ENCODE measurements at regions not wholly inside any gene's neighbourhood (a gene's known extent, or its start where the extent isn't known, plus 50 kb on each side); places are given as distances from the start of the nearest gene placed in this dataset.

DNA sequence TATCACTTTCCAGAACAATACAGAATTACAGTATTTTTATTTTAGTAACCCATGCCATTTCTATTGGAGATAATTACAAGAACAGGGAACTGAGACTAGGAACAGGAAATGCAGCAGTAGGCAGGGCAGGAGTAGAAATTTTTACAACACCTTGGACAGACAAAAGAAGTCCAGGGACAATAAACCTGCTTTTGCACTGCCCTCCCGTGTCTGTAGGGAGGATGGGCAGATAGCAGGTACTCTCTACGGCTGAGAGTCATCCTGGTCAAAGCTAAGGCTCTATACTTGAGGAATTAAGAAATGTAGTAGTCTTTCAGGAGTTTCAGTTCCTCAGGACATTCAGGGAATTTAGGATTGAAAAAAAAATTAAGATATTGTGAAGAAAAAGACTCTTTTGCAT is 63.4 kb downstream of the VAX1 start:
- CTCF ChIA-PET, result no interaction called here
- Histone ChIP-seq H2AFZ (replicated peaks; ENCODE audit: low read length, poor library complexity) (no peak overlapping the region), H2AK5ac (ENCODE audit: low read depth, low read length) (no peak overlapping the region)

More for the DNA sequence above, 63.4 kb downstream of the VAX1 start:
- Histone ChIP-seq H3K36me3 (ENCODE audit: control insufficient read depth, insufficient read depth, low read length) (no peaks in the 10 kb centered on the region), H3K18ac (ENCODE audit: low read depth, low read length) (no peak overlapping the region), H3K23ac (ENCODE audit: low read depth, low read length) (no peak overlapping the region), H3K4ac (ENCODE audit: low read depth, low read length) (no peak overlapping the region), H3K14ac (replicated peaks; ENCODE audit: low read depth, low read length) (no peak overlapping the region), H3K79me1 (ENCODE audit: low read depth in 1 of 2, low read length in 2 of 2) (no peaks in the 10 kb centered on the region), H3K9me1 (ENCODE audit: insufficient read depth, low read length) (no peaks in the 10 kb centered on the region), H3K4me2 (ENCODE audit: low read depth, low read length) (no peak overlapping the region), H4K5ac (ENCODE audit: low read depth, low read length) (no peak overlapping the region), H3K27me3 (ENCODE audit: control insufficient read depth, insufficient read depth, low read length) (no peaks in the 10 kb centered on the region; the same call in 1 of the 2 replicates), H2BK5ac (ENCODE audit: low read depth, low read length, poor library complexity, severe bottlenecking) (no peak overlapping the region), H2BK20ac (ENCODE audit: low read depth, low read length) (no peak overlapping the region), H2AK9ac (replicated peaks; ENCODE audit: low read depth, low read length, poor library complexity) (no peak overlapping the region), H2BK15ac (ENCODE audit: low read depth, low read length) (no peak overlapping the region), H3K9ac (ENCODE audit: low read depth, low read length) (no peak overlapping the region), H3K56ac (ENCODE audit: extremely low read depth, insufficient read depth, low read length) (no peak overlapping the region), H4K8ac (ENCODE audit: low read depth in 2 of 2, low read length in 2 of 2) (no peak overlapping the region), H4K91ac (ENCODE audit: insufficient read depth, low read depth, low read length) (no peak overlapping the region), H3K9me3 (ENCODE audit: control insufficient read depth, insufficient read depth, low read length) (no peaks in the 10 kb centered on the region), H2BK120ac (ENCODE audit: low read depth, low read length) (no peak overlapping the region), H3K4me3 (ENCODE audit: insufficient read depth, low read depth, low read length) (no peak overlapping the region), H3K27ac (ENCODE audit: insufficient read depth, low read length) (no peak overlapping the region), H3K4me1 (ENCODE audit: control insufficient read depth, insufficient read depth, low read length) (no peaks in the 10 kb centered on the region), H4K20me1 (ENCODE audit: insufficient read depth, low read length) (no peaks in the 10 kb centered on the region)
- BruUV-seq (replicated peaks), result no TSS peak
- in situ Hi-C loops (cut with MboI; ENCODE audit: low sequenced_read_pairs) (no loop called here), intact Hi-C loops (cut with micrococcal nuclease) (no loop called here), dilution Hi-C loops (cut with HindIII; ENCODE audit: low sequenced_read_pairs, unreplicated experiment) (no loop called here)
- TF ChIP-seq, protein P1, sequence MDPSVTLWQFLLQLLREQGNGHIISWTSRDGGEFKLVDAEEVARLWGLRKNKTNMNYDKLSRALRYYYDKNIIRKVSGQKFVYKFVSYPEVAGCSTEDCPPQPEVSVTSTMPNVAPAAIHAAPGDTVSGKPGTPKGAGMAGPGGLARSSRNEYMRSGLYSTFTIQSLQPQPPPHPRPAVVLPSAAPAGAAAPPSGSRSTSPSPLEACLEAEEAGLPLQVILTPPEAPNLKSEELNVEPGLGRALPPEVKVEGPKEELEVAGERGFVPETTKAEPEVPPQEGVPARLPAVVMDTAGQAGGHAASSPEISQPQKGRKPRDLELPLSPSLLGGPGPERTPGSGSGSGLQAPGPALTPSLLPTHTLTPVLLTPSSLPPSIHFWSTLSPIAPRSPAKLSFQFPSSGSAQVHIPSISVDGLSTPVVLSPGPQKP (IDR thresholded peaks at IDR 0.05; ENCODE audit: borderline replicate concordance, low read depth, low read length), result no peak
- TF ChIP-seq MAFK (IDR thresholded peaks at IDR 0.05; ENCODE audit: low read depth, low read length) (no peak), RAD21 (IDR thresholded peaks at IDR 0.05; ENCODE audit: low read length) (no peak), SMC3 (IDR thresholded peaks at IDR 0.05; ENCODE audit: low read depth, low read length) (no peak), MXI1 (IDR thresholded peaks at IDR 0.05; ENCODE audit: borderline replicate concordance, low read depth, low read length) (no peak), POLR2A (IDR thresholded peaks at IDR 0.05; ENCODE audit: low read depth, low read length) (no peak), BHLHE40 (IDR thresholded peaks at IDR 0.05; ENCODE audit: low read depth, low read length) (no peak), MAZ (IDR thresholded peaks at IDR 0.05; ENCODE audit: borderline replicate concordance, low read depth, low read length) (no peak), NFE2L2 (IDR thresholded peaks at IDR 0.05; ENCODE audit: low read depth, low read length) (no peak), RFX5 (IDR thresholded peaks at IDR 0.05; ENCODE audit: low read depth, low read length) (no peak), FOS (IDR thresholded peaks at IDR 0.05; ENCODE audit: low read depth, low read length) (no peak), CEBPB (IDR thresholded peaks at IDR 0.05; ENCODE audit: low read depth, low read length) (no peak), CHD1 (IDR thresholded peaks at IDR 0.05; ENCODE audit: low read depth, low read length) (no peak), RCOR1 (IDR thresholded peaks at IDR 0.05; ENCODE audit: insufficient replicate concordance, low read length) (no peak)
- TF ChIP-seq, protein P2, sequence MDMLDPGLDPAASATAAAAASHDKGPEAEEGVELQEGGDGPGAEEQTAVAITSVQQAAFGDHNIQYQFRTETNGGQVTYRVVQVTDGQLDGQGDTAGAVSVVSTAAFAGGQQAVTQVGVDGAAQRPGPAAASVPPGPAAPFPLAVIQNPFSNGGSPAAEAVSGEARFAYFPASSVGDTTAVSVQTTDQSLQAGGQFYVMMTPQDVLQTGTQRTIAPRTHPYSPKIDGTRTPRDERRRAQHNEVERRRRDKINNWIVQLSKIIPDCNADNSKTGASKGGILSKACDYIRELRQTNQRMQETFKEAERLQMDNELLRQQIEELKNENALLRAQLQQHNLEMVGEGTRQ (IDR thresholded peaks at IDR 0.05; ENCODE audit: low read depth, low read length), result no peak
- TF ChIP-seq, protein P3, sequence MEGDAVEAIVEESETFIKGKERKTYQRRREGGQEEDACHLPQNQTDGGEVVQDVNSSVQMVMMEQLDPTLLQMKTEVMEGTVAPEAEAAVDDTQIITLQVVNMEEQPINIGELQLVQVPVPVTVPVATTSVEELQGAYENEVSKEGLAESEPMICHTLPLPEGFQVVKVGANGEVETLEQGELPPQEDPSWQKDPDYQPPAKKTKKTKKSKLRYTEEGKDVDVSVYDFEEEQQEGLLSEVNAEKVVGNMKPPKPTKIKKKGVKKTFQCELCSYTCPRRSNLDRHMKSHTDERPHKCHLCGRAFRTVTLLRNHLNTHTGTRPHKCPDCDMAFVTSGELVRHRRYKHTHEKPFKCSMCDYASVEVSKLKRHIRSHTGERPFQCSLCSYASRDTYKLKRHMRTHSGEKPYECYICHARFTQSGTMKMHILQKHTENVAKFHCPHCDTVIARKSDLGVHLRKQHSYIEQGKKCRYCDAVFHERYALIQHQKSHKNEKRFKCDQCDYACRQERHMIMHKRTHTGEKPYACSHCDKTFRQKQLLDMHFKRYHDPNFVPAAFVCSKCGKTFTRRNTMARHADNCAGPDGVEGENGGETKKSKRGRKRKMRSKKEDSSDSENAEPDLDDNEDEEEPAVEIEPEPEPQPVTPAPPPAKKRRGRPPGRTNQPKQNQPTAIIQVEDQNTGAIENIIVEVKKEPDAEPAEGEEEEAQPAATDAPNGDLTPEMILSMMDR (conservative IDR thresholded peaks at IDR 0.05; ENCODE audit: low read depth, low read length), result no peak
- DNase-seq (no peak), ATAC-seq (ENCODE audit: low read depth) (no peak)
- no CpG with 5 or more reads among the region's 2 CpGs for WGBS, 2 experiments (ENCODE audit: extremely low coverage in 2 of 2, insufficient read length in 1 of 2)
- POLR2A ChIA-PET (ENCODE audit: unreplicated experiment), result no interaction called here
